ENCODE measurements at regions not wholly inside any gene's neighbourhood (a gene's known extent, or its start where the extent isn't known, plus 50 kb on each side); places are given as distances from the start of the nearest gene placed in this dataset.

- no peak for TF ChIP-seq TCF12 (IDR thresholded peaks at IDR 0.05; ENCODE audit: low read depth)
- TF ChIP-seq REST (IDR thresholded peaks at IDR 0.05; ENCODE audit: low read depth), result no peak
- TF ChIP-seq TAF1 (IDR thresholded peaks at IDR 0.05; ENCODE audit: low read depth), result no peak
- no peak for TF ChIP-seq MAX (IDR thresholded peaks at IDR 0.05)
- no peak for TF ChIP-seq RAD21 (IDR thresholded peaks at IDR 0.05; ENCODE audit: low read depth)
- TF ChIP-seq TEAD4 (IDR thresholded peaks at IDR 0.05), result no peak
- TF ChIP-seq USF1 (IDR thresholded peaks at IDR 0.05), result no peak
- TF ChIP-seq EGR1 (IDR thresholded peaks at IDR 0.05), result no peak
- no peak for TF ChIP-seq EP300 (IDR thresholded peaks at IDR 0.05; ENCODE audit: borderline replicate concordance)
- no peak for TF ChIP-seq CREB1 (IDR thresholded peaks at IDR 0.05; ENCODE audit: low read depth)
- TF ChIP-seq FOXM1 (IDR thresholded peaks at IDR 0.05; ENCODE audit: borderline replicate concordance, low read depth), result no peak
Measured at GRCh38 chr2:164384434-164384833, 236.8 kb downstream of the GRB14 start.

- TF ChIP-seq TCF12 (IDR thresholded peaks at IDR 0.05; ENCODE audit: low read depth) (no peak), EP300 (IDR thresholded peaks at IDR 0.05; ENCODE audit: borderline replicate concordance) (no peak), RAD21 (IDR thresholded peaks at IDR 0.05; ENCODE audit: low read depth) (no peak), EGR1 (IDR thresholded peaks at IDR 0.05) (no peak)
Measured at GRCh38 chr2:164371916-164372315, 249.4 kb downstream of the GRB14 start.

- TF ChIP-seq TAF1 (IDR thresholded peaks at IDR 0.05; ENCODE audit: low read depth), result no peak
- no peak for TF ChIP-seq MAX (IDR thresholded peaks at IDR 0.05)
- no peak for TF ChIP-seq RAD21 (IDR thresholded peaks at IDR 0.05; ENCODE audit: low read depth)
- no peak for TF ChIP-seq EP300 (IDR thresholded peaks at IDR 0.05; ENCODE audit: borderline replicate concordance)
- TF ChIP-seq CEBPB (IDR thresholded peaks at IDR 0.05), result no peak
- TF ChIP-seq TCF12 (IDR thresholded peaks at IDR 0.05; ENCODE audit: low read depth), result no peak
- no peak for TF ChIP-seq REST (IDR thresholded peaks at IDR 0.05; ENCODE audit: low read depth)
- TF ChIP-seq USF1 (IDR thresholded peaks at IDR 0.05), result no peak
- no peak for TF ChIP-seq CREB1 (IDR thresholded peaks at IDR 0.05; ENCODE audit: low read depth)
- TF ChIP-seq EGR1 (IDR thresholded peaks at IDR 0.05), result no peak
- TF ChIP-seq NFIC (IDR thresholded peaks at IDR 0.05), result no peak
- no peak for TF ChIP-seq YY1 (IDR thresholded peaks at IDR 0.05; ENCODE audit: low read depth)
- TF ChIP-seq FOXM1 (IDR thresholded peaks at IDR 0.05; ENCODE audit: borderline replicate concordance, low read depth), result no peak
- TF ChIP-seq TEAD4 (IDR thresholded peaks at IDR 0.05), result no peak
- TF ChIP-seq ZBTB7A (IDR thresholded peaks at IDR 0.05; ENCODE audit: low read depth), result no peak
Measured at GRCh38 chr2:164369366-164369765, 251.9 kb downstream of the GRB14 start.

GRCh38 chr2:164368896-164369295, 252.4 kb downstream of the GRB14 start:
- no peak for TF ChIP-seq TCF12 (IDR thresholded peaks at IDR 0.05; ENCODE audit: low read depth)
- no peak for TF ChIP-seq CREB1 (IDR thresholded peaks at IDR 0.05; ENCODE audit: low read depth)
- no peak for TF ChIP-seq EP300 (IDR thresholded peaks at IDR 0.05; ENCODE audit: borderline replicate concordance)
- no peak for TF ChIP-seq REST (IDR thresholded peaks at IDR 0.05; ENCODE audit: low read depth)

GRCh38 chr2:164363646-164364045, 257.6 kb downstream of the GRB14 start:
- TF ChIP-seq CEBPB (IDR thresholded peaks at IDR 0.05) (no peak), RAD21 (IDR thresholded peaks at IDR 0.05; ENCODE audit: low read depth) (no peak), TAF1 (IDR thresholded peaks at IDR 0.05; ENCODE audit: low read depth) (no peak), CREB1 (IDR thresholded peaks at IDR 0.05; ENCODE audit: low read depth) (no peak), TCF12 (IDR thresholded peaks at IDR 0.05; ENCODE audit: low read depth) (no peak), TEAD4 (IDR thresholded peaks at IDR 0.05) (no peak), FOXM1 (IDR thresholded peaks at IDR 0.05; ENCODE audit: borderline replicate concordance, low read depth) (no peak), YY1 (IDR thresholded peaks at IDR 0.05; ENCODE audit: low read depth) (no peak), REST (IDR thresholded peaks at IDR 0.05; ENCODE audit: low read depth) (no peak), MAX (IDR thresholded peaks at IDR 0.05) (no peak), NFIC (IDR thresholded peaks at IDR 0.05) (no peak), EP300 (IDR thresholded peaks at IDR 0.05; ENCODE audit: borderline replicate concordance) (no peak)

Data from Ishikawa (cell line).